ENCODE measurements at regions not wholly inside any gene's neighbourhood (a gene's known extent, or its start where the extent isn't known, plus 50 kb on each side); places are given as distances from the start of the nearest gene placed in this dataset.

- DNase-seq (ENCODE audit: low spot score): peak; percentile 31
Observed at GRCh38 chr6:80725156-80725930, 618.9 kb downstream of the BCKDHB start.

DNA sequence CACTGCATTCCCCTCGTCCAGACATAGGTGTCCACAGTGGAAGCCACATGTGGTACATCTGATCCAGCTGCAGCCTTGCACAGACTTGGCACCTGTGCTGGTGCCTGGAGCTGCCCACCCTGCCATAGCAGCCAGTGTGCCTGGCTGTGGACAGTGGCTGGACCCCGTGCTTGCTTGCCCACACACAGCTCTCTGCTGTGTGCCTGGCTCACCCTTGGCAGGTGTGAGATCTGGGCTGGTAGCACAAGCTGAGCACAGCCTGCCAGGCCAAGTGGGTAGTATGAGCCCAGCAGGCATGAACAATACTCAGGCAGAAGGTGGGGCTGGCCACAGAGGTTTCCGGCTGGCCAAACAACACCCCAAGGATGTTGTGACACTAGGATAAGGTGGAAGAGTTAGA is 614.4 kb downstream of the BCKDHB start:
- no peak for DNase-seq (ENCODE audit: low spot score)

DNA sequence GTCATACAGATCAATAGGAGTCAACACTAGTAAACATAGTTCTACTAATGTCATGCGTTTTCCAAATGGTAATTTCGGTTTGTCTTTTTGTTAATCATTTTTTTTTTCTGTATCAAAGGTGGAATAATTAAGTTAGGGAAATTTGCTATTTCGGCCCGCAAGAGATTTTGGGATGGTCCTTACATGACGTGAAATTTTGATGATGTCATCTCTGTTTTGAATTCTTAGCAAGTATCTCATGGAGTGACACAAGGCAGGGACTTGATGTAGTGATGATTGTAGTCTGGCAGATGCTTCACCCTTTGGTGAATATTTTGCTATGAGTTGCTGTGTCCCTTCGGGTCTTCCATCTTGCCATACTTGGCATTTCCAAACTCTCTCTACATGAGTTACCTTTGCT is 608.0 kb downstream of the BCKDHB start:
- no peak for DNase-seq (ENCODE audit: low spot score)

DNA sequence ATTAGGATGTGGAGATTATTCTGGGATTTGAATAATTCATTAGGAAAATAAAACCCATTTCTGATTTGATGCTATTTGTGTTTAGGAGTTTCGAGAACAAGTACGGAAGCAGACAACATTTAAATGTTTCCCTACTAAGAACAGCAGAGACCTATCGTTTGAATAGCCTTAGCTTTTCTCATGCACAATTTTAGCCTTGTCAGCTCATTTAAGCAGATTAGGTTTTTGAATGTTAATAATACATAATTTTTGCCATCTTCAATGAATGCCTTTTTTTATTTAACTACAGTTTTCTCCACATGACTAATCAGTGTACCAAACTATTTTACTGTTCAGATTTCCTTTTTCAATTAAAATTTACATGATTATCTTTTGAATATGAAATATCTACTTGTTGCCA is 592.0 kb downstream of the BCKDHB start:
- no peak for DNase-seq (ENCODE audit: low spot score)

- no peak for DNase-seq (ENCODE audit: low spot score)
Observed at GRCh38 chr6:80696268-80696667, 589.8 kb downstream of the BCKDHB start.

- no peak for DNase-seq (ENCODE audit: low spot score)
Observed at GRCh38 chr6:80690551-80691131, 584.2 kb downstream of the BCKDHB start.

DNA sequence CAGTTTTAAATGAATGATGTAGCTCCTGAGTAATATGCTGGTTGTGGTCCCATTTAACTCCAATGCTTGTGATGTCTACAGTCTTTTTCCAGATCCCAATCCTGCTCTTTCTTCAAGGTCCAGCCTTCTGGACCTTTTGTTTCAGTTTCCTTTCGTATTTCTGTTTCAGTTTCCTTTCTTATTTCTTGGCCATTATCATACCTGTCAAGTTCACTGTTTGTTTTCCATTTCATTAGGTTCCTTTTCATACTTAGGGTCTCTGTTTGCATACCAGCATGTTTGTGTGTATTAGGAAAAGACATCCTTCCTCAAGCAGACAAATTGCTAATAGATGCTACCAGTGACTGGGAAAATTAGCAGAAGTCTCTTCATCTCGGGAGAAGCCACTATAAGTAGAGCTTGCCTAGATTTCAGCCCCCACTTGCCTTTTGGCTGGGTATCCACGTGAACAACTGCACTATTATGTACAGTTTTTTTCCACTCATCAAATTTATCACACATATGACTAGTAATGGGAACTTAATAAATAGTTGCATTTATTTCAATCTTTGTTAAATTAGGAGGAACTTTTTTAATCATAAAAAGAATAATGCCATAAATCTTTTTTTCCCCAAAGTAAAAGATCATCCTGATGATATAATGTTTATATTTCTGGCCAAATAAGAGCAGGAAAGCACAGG is 583.4 kb downstream of the BCKDHB start:
- DNase-seq (ENCODE audit: low spot score): no peak

DNA sequence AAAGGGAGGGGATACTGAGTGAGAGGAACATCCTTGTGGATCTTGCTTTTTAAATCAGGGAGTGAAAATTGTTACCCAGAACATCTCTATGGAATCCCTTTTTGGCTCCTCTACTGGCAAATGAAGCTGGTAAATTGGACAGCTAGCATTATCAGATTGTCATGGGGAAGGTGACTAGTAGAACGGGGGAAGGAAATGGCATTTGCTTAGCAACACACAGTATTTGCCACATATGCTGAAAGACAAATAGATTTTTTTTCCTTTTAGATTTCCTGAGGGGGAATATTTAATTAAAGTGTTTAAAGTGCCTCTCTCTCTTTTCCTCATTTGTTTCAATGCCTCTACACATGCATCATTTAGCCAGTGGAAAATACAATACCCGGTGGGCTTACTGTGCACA is 573.5 kb downstream of the BCKDHB start:
- DNase-seq (ENCODE audit: low spot score): no peak

- DNase-seq (ENCODE audit: low spot score): no peak
Observed at GRCh38 chr6:80676386-80676785, 569.9 kb downstream of the BCKDHB start.

GRCh38 chr6:80674669-80675068 is 568.2 kb downstream of the BCKDHB start:
- no peak for DNase-seq (ENCODE audit: low spot score)

GRCh38 chr6:80673367-80673766 is 566.9 kb downstream of the BCKDHB start:
- no peak for DNase-seq (ENCODE audit: low spot score)

DNA sequence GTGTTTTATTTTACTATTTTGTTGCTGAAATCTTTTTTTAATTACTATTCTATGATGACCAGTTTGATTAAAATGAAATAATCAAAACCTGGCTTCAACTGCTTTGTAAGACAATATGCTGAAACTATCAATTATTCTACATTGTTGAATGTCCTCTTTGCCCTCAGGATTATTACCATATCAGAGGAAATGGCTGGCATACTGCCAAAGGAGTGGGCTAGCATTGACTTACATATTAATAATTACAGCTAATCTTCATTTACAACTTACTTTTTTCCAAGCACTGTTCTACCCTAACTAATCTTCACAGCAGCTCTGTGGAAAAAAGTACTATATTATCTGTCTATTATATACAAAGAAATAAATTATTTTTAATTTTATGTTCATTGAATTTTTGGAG is 560.5 kb downstream of the BCKDHB start:
- no peak for DNase-seq (ENCODE audit: low spot score)

- DNase-seq (ENCODE audit: low spot score): no peak
Observed at GRCh38 chr6:80658926-80659325, 552.5 kb downstream of the BCKDHB start.

DNA sequence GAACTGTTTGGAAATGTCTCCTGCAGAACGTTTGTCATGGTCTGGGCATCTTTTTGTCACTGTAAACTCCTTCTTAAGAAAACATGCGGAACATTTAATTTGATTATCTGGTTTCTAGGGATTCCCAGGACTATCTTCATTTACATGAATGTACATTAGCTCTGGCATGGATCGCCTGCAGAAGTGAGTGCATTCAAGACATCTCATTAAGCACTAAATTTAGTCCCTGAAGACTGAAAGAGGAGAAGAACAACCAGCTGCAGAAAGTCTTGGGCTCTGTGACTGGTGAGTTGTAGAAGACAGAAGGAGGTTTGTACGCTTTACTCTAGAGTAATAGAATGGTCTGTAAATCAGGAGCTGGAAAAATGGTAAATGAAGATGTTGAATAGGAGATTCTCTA is 540.7 kb downstream of the BCKDHB start:
- no peak for DNase-seq (ENCODE audit: low spot score)

GRCh38 chr6:80643881-80644280 is 537.4 kb downstream of the BCKDHB start:
- DNase-seq (ENCODE audit: low spot score): no peak

DNA sequence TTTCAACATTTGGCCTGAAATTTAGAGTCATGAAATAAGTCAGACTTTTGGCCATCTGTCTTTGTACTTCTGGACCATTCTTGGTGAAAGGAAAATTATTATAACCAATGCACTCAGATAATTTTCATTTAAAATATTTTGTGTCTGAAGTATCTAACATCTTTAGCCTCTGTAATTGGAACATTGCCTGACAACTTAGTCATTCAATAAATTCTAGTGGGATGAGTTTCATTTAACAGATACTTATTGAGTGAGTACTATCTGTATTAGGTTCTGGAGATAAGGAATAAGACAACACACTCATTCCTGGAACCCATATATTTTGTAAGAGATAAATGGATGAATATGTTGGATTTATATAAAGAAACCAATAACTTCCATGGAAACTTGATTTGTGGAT is 536.0 kb downstream of the BCKDHB start:
- no peak for DNase-seq (ENCODE audit: low spot score)

DNA sequence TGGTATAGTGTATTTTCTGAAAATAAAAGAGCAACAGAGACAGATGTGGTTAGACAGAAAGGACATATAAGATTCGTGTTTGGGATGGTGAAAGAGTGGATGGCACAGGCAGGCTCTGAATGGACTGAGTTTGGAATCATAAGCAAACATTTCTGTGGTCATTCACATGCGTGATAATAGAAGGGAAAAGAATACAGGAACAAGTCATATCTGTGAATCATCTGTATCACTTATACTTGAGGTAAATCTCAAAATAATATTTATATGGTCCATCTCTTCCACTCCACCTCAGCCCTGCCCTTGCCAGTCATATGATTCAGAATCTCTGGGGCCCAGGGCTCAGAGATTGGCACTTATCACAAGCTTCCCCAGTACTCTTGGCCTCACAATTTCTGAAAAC is 535.1 kb downstream of the BCKDHB start:
- no peak for DNase-seq (ENCODE audit: low spot score)

- peak; percentile 30 for DNase-seq (ENCODE audit: low spot score)
Observed at GRCh38 chr6:80640176-80640575, 533.7 kb downstream of the BCKDHB start.

- DNase-seq (ENCODE audit: low spot score): no peak
Observed at GRCh38 chr6:80639181-80639629, 532.7 kb downstream of the BCKDHB start.

DNA sequence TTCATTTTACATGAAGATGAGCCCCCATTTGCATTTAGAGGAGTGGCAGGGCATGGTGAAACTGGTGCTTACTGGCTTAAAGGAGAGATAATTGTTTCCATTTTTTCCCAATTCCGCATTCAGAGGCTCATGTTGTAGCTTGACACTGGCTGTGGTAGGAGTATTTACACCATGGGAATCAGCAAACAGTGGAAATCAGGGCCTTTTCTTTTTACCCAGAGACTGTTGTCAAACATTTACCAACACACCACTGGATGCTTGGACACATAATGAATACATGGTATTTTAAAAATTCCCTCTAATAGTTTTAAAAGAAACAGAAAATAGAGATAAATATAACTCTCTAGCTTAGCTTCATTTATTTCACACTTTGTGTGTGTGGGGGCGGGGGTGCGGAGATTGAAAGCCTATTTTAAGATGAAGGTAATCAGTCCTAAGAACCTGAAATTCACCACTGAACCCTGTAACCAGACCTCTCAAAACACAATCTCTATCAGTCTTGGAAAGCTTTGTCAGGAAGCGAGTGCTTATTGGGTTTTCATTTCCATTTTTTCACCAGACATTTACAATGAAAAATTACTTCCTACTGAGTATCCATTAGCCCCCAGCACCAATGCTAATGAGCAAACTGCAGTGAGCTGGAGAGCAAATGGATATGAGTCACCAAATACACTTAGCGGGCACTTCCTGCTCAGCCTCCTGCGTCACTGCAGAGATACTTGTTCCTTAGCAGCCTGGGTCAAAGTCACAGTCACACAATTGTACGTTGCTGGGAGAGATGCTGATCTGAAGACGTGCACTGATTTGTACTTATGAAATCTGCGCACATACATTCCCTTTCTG is 532.0 kb downstream of the BCKDHB start:
- DNase-seq (ENCODE audit: low spot score): peak; percentile 70

DNA sequence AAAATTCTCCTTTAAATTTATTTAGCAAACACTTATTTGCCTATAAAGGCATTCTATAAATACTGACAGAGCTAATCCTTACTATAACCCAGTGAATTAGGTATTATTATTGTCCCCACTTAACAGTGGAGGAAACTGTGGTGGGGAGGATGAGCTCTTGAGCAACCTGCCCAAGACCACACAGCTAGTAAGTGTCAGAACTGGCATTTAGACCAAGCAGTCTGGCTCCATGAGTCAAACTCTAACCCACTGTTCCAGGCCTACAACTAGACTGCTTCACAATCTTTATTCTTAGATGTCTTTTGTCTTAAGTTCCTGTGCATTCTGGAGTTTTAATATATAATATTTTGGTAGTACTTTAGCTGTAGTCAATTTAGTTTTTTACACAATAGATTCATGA is 530.8 kb downstream of the BCKDHB start:
- DNase-seq (ENCODE audit: low spot score): no peak

DNA sequence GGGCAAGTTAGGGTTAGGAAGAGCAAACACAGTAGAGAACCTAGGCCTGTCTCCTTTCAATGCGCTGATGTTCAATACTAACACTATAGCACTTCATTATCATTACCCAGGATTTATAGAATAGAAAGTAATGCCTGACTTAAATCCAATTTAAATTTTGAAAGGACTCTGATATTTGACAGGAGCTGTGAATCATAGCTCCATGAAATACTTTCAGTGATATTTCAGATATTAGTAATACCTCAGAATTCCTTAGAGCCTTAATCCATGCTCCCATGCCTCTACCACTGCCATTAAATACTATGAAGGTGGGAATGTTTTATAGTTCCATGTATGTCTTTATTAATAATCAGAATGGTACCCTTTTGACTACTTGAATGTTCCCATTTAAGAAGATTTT is 530.2 kb downstream of the BCKDHB start:
- DNase-seq (ENCODE audit: low spot score): no peak
